ENCODE measurements at regions not wholly inside any gene's neighbourhood (a gene's known extent, or its start where the extent isn't known, plus 50 kb on each side); places are given as distances from the start of the nearest gene placed in this dataset.

GRCh38 chr9:107839371-107839770, 349.8 kb upstream of the KLF4 start:
- Histone ChIP-seq H3K79me2 (ENCODE audit: insufficient read depth, low read length) (no peaks in the 10 kb centered on the region), H2AFZ (ENCODE audit: low read depth, low read length) (no peak overlapping the region), H3K4me1 (ENCODE audit: insufficient read depth, low read length) (no peaks in the 10 kb centered on the region), H3K36me3 (ENCODE audit: insufficient read depth, low read length) (no peaks in the 10 kb centered on the region), H3K4me2 (ENCODE audit: low read length) (no peak overlapping the region), H3K4me3 (ENCODE audit: insufficient read depth, low read depth, low read length) (no peak overlapping the region), H3K9me3 (ENCODE audit: insufficient read depth, low read depth, low read length) (no peaks in the 10 kb centered on the region), H3K9ac (ENCODE audit: low read length) (no peak overlapping the region), H3K27me3 (ENCODE audit: insufficient read depth, low read length) (no peaks in the 10 kb centered on the region), H3K27ac (ENCODE audit: low read depth, low read length) (no peak overlapping the region), H4K20me1 (ENCODE audit: insufficient read depth, low read length) (no peaks in the 10 kb centered on the region)
- FAIRE-seq (no peak), DNase-seq (ENCODE audit: low read depth) (no peak)
- H3K9me3 Mint-ChIP-seq (ENCODE audit: unreplicated experiment) = peaks cover 4% of the 10 kb centered on the region
- no peak overlapping the region for H3K4me3 Mint-ChIP-seq (ENCODE audit: unreplicated experiment)
- no peaks in the 10 kb centered on the region for H3K36me3 Mint-ChIP-seq (ENCODE audit: low read depth, unreplicated experiment)
- H3K27ac Mint-ChIP-seq (ENCODE audit: unreplicated experiment) = no peak overlapping the region
- TF ChIP-seq EZH2 (IDR thresholded peaks at IDR 0.05; ENCODE audit: insufficient read depth, low read length) (no peak), CTCF (IDR thresholded peaks at IDR 0.05; ENCODE audit: insufficient read depth, low read depth, low read length) (no peak)
- H3K27me3 Mint-ChIP-seq (ENCODE audit: low read depth, unreplicated experiment) = peaks cover 19% of the 10 kb centered on the region
- H3K4me1 Mint-ChIP-seq (ENCODE audit: low read depth, unreplicated experiment) = no peaks in the 10 kb centered on the region

- peaks cover 4% of the 10 kb centered on the region for H3K9me3 Mint-ChIP-seq (ENCODE audit: unreplicated experiment)
- no peaks in the 10 kb centered on the region for H4K20me1 ChIP-seq (ENCODE audit: insufficient read depth, low read length)
- no peak overlapping the region for H3K4me3 Mint-ChIP-seq (ENCODE audit: unreplicated experiment)
- H3K27ac ChIP-seq (ENCODE audit: low read depth, low read length) = no peak overlapping the region
- no peak overlapping the region for H3K27ac Mint-ChIP-seq (ENCODE audit: unreplicated experiment)
- TF ChIP-seq CTCF (IDR thresholded peaks at IDR 0.05; ENCODE audit: insufficient read depth, low read depth, low read length) (no peak), EZH2 (IDR thresholded peaks at IDR 0.05; ENCODE audit: insufficient read depth, low read length) (no peak)
- H3K36me3 Mint-ChIP-seq (ENCODE audit: low read depth, unreplicated experiment) = no peaks in the 10 kb centered on the region
- FAIRE-seq (no peak), DNase-seq (ENCODE audit: low read depth) (no peak)
- no peaks in the 10 kb centered on the region for H3K9me3 ChIP-seq (ENCODE audit: insufficient read depth, low read depth, low read length)
- H3K4me1 ChIP-seq (ENCODE audit: insufficient read depth, low read length) = no peaks in the 10 kb centered on the region
- H3K4me1 Mint-ChIP-seq (ENCODE audit: low read depth, unreplicated experiment) = no peaks in the 10 kb centered on the region
- H3K4me2 ChIP-seq (ENCODE audit: low read length) = no peak overlapping the region
- no peaks in the 10 kb centered on the region for H3K36me3 ChIP-seq (ENCODE audit: insufficient read depth, low read length)
- no peaks in the 10 kb centered on the region for H3K79me2 ChIP-seq (ENCODE audit: insufficient read depth, low read length)
- H3K4me3 ChIP-seq (ENCODE audit: insufficient read depth, low read depth, low read length) = no peak overlapping the region
- no peak overlapping the region for H3K9ac ChIP-seq (ENCODE audit: low read length)
- peaks cover 21% of the 10 kb centered on the region for H3K27me3 Mint-ChIP-seq (ENCODE audit: low read depth, unreplicated experiment)
- no peaks in the 10 kb centered on the region for H3K27me3 ChIP-seq (ENCODE audit: insufficient read depth, low read length)
- H2AFZ ChIP-seq (ENCODE audit: low read depth, low read length) = no peak overlapping the region
These were observed 349.2 kb upstream of the KLF4 start for GRCh38 chr9:107838766-107839165.

- no peak for DNase-seq (ENCODE audit: low read depth)
- H3K4me3 Mint-ChIP-seq (ENCODE audit: unreplicated experiment) = no peak overlapping the region
- no peak overlapping the region for H3K27ac Mint-ChIP-seq (ENCODE audit: unreplicated experiment)
These were observed 346.7 kb upstream of the KLF4 start for GRCh38 chr9:107836300-107836699.

More at GRCh38 chr9:107836300-107836699, 346.7 kb upstream of the KLF4 start:
- TF ChIP-seq EZH2 (IDR thresholded peaks at IDR 0.05; ENCODE audit: insufficient read depth, low read length) (no peak), CTCF (IDR thresholded peaks at IDR 0.05; ENCODE audit: insufficient read depth, low read depth, low read length) (no peak)
- Histone ChIP-seq H3K9ac (ENCODE audit: low read length) (no peak overlapping the region), H3K27ac (ENCODE audit: low read depth, low read length) (no peak overlapping the region), H3K4me3 (ENCODE audit: insufficient read depth, low read depth, low read length) (no peak overlapping the region), H4K20me1 (ENCODE audit: insufficient read depth, low read length) (no peaks in the 10 kb centered on the region), H3K4me2 (ENCODE audit: low read length) (no peak overlapping the region), H3K9me3 (ENCODE audit: insufficient read depth, low read depth, low read length) (no peaks in the 10 kb centered on the region), H3K79me2 (ENCODE audit: insufficient read depth, low read length) (no peaks in the 10 kb centered on the region), H3K4me1 (ENCODE audit: insufficient read depth, low read length) (no peaks in the 10 kb centered on the region), H2AFZ (ENCODE audit: low read depth, low read length) (no peak overlapping the region), H3K36me3 (ENCODE audit: insufficient read depth, low read length) (no peaks in the 10 kb centered on the region), H3K27me3 (ENCODE audit: insufficient read depth, low read length) (no peaks in the 10 kb centered on the region)
- Mint-ChIP-seq H3K9me3 (ENCODE audit: unreplicated experiment) (peaks cover 4% of the 10 kb centered on the region), H3K36me3 (ENCODE audit: low read depth, unreplicated experiment) (no peaks in the 10 kb centered on the region), H3K27me3 (ENCODE audit: low read depth, unreplicated experiment) (peaks cover 23% of the 10 kb centered on the region), H3K4me1 (ENCODE audit: low read depth, unreplicated experiment) (no peaks in the 10 kb centered on the region)
- no peak for FAIRE-seq

Data from astrocyte (in vitro differentiated cells and primary cell).